ENCODE measurements at regions not wholly inside any gene's neighbourhood (a gene's known extent, or its start where the extent isn't known, plus 50 kb on each side); places are given as distances from the start of the nearest gene placed in this dataset.

GRCh38 chr4:1530356-1530755 is 124.1 kb upstream of the NKX1-1 start:
- Mint-ChIP-seq H3K27me3 (ENCODE audit: low read depth, unreplicated experiment) (peaks cover 61% of the 10 kb centered on the region), H3K9me3 (ENCODE audit: unreplicated experiment) (peaks cover 2% of the 10 kb centered on the region), H3K36me3 (ENCODE audit: low read depth, unreplicated experiment) (no peaks in the 10 kb centered on the region), H3K4me3 (ENCODE audit: unreplicated experiment) (no peak overlapping the region), H3K27ac (ENCODE audit: unreplicated experiment) (no peak overlapping the region), H3K4me1 (ENCODE audit: low read depth, unreplicated experiment) (no peaks in the 10 kb centered on the region)
- no peak overlapping the region for H3K27ac ChIP-seq (ENCODE audit: low read depth, low read length)
- no peak overlapping the region for H2AFZ ChIP-seq (ENCODE audit: low read depth, low read length)
- no peaks in the 10 kb centered on the region for H3K36me3 ChIP-seq (ENCODE audit: insufficient read depth, low read length)
- H3K27me3 ChIP-seq (ENCODE audit: insufficient read depth, low read length), result peaks cover 18% of the 10 kb centered on the region
- no peak overlapping the region for H3K4me2 ChIP-seq (ENCODE audit: low read length)
- no peaks in the 10 kb centered on the region for H4K20me1 ChIP-seq (ENCODE audit: insufficient read depth, low read length)
- DNase-seq (ENCODE audit: low read depth), result no peak
- no peak overlapping the region for H3K4me3 ChIP-seq (ENCODE audit: insufficient read depth, low read depth, low read length)
- H3K9ac ChIP-seq (ENCODE audit: low read length), result no peak overlapping the region
- H3K9me3 ChIP-seq (ENCODE audit: insufficient read depth, low read depth, low read length), result no peaks in the 10 kb centered on the region
- no peaks in the 10 kb centered on the region for H3K79me2 ChIP-seq (ENCODE audit: insufficient read depth, low read length)
- no peaks in the 10 kb centered on the region for H3K4me1 ChIP-seq (ENCODE audit: insufficient read depth, low read length)
- no peak for FAIRE-seq
- TF ChIP-seq EZH2 (IDR thresholded peaks at IDR 0.05; ENCODE audit: insufficient read depth, low read length) (no peak), CTCF (IDR thresholded peaks at IDR 0.05; ENCODE audit: insufficient read depth, low read depth, low read length) (no peak)

- TF ChIP-seq EZH2 (IDR thresholded peaks at IDR 0.05; ENCODE audit: insufficient read depth, low read length), result no peak
- TF ChIP-seq CTCF (IDR thresholded peaks at IDR 0.05; ENCODE audit: insufficient read depth, low read depth, low read length), result no peak
- no peaks in the 10 kb centered on the region for H3K79me2 ChIP-seq (ENCODE audit: insufficient read depth, low read length)
- no peak overlapping the region for H3K4me2 ChIP-seq (ENCODE audit: low read length)
- H3K27ac ChIP-seq (ENCODE audit: low read depth, low read length), result no peak overlapping the region
- Mint-ChIP-seq H3K4me3 (ENCODE audit: unreplicated experiment) (no peak overlapping the region), H3K9me3 (ENCODE audit: unreplicated experiment) (peaks cover 2% of the 10 kb centered on the region), H3K27ac (ENCODE audit: unreplicated experiment) (no peak overlapping the region), H3K27me3 (ENCODE audit: low read depth, unreplicated experiment) (peaks cover 79% of the 10 kb centered on the region), H3K4me1 (ENCODE audit: low read depth, unreplicated experiment) (no peaks in the 10 kb centered on the region), H3K36me3 (ENCODE audit: low read depth, unreplicated experiment) (peaks cover 4% of the 10 kb centered on the region)
- no peaks in the 10 kb centered on the region for H3K36me3 ChIP-seq (ENCODE audit: insufficient read depth, low read length)
- no peak overlapping the region for H2AFZ ChIP-seq (ENCODE audit: low read depth, low read length)
- H3K27me3 ChIP-seq (ENCODE audit: insufficient read depth, low read length), result peaks cover 33% of the 10 kb centered on the region
- H4K20me1 ChIP-seq (ENCODE audit: insufficient read depth, low read length), result no peaks in the 10 kb centered on the region
- no peaks in the 10 kb centered on the region for H3K4me1 ChIP-seq (ENCODE audit: insufficient read depth, low read length)
- no peak for DNase-seq (ENCODE audit: low read depth)
- no peak overlapping the region for H3K4me3 ChIP-seq (ENCODE audit: insufficient read depth, low read depth, low read length)
- FAIRE-seq, result no peak
- no peaks in the 10 kb centered on the region for H3K9me3 ChIP-seq (ENCODE audit: insufficient read depth, low read depth, low read length)
- no peak overlapping the region for H3K9ac ChIP-seq (ENCODE audit: low read length)
These were observed 118.5 kb upstream of the NKX1-1 start for GRCh38 chr4:1524761-1525160.

GRCh38 chr4:1523907-1524636 is 117.8 kb upstream of the NKX1-1 start:
- no peaks in the 10 kb centered on the region for H3K4me1 ChIP-seq (ENCODE audit: insufficient read depth, low read length)
- H3K36me3 ChIP-seq (ENCODE audit: insufficient read depth, low read length), result no peaks in the 10 kb centered on the region
- no peak overlapping the region for H3K9ac ChIP-seq (ENCODE audit: low read length)
- H3K27me3 Mint-ChIP-seq (ENCODE audit: low read depth, unreplicated experiment), result peaks cover 73% of the 10 kb centered on the region
- H3K27ac ChIP-seq (ENCODE audit: low read depth, low read length), result no peak overlapping the region
- DNase-seq (ENCODE audit: low read depth) (no peak), FAIRE-seq (no peak)
- peaks cover 4% of the 10 kb centered on the region for H3K36me3 Mint-ChIP-seq (ENCODE audit: low read depth, unreplicated experiment)
- no peaks in the 10 kb centered on the region for H3K4me1 Mint-ChIP-seq (ENCODE audit: low read depth, unreplicated experiment)
- no peak for TF ChIP-seq EZH2 (IDR thresholded peaks at IDR 0.05; ENCODE audit: insufficient read depth, low read length)
- TF ChIP-seq CTCF (IDR thresholded peaks at IDR 0.05; ENCODE audit: insufficient read depth, low read depth, low read length), result no peak
- peaks cover 33% of the 10 kb centered on the region for H3K27me3 ChIP-seq (ENCODE audit: insufficient read depth, low read length)
- H3K4me3 Mint-ChIP-seq (ENCODE audit: unreplicated experiment), result no peak overlapping the region
- H3K9me3 ChIP-seq (ENCODE audit: insufficient read depth, low read depth, low read length), result no peaks in the 10 kb centered on the region
- H4K20me1 ChIP-seq (ENCODE audit: insufficient read depth, low read length), result no peaks in the 10 kb centered on the region
- no peak overlapping the region for H2AFZ ChIP-seq (ENCODE audit: low read depth, low read length)
- no peak overlapping the region for H3K4me3 ChIP-seq (ENCODE audit: insufficient read depth, low read depth, low read length)
- no peak overlapping the region for H3K27ac Mint-ChIP-seq (ENCODE audit: unreplicated experiment)
- no peak overlapping the region for H3K4me2 ChIP-seq (ENCODE audit: low read length)
- H3K9me3 Mint-ChIP-seq (ENCODE audit: unreplicated experiment), result peaks cover 2% of the 10 kb centered on the region
- H3K79me2 ChIP-seq (ENCODE audit: insufficient read depth, low read length), result no peaks in the 10 kb centered on the region

Data from astrocyte (in vitro differentiated cells and primary cell).